GM12874 (cell line): ENCODE measurements at regions not wholly inside any gene's neighbourhood (a gene's known extent, or its start where the extent isn't known, plus 50 kb on each side); places are given as distances from the start of the nearest gene placed in this dataset.

Source experiments
- CTCF ChIP-seq: IDR thresholded peaks from 2 replicates; pipeline ENCODE4 v1.5.1; 2011; ENCODE audit warnings: low read depth, mild to moderate bottlenecking, control low read depth, low read length, moderate library complexity; ENCODE audit not compliant: insufficient read depth

GRCh38 chr18:43571078-43571689 is 293.9 kb upstream of the SYT4 start:
- peak; percentile 50 for TF ChIP-seq CTCF

GRCh38 chr18:43572163-43572562 is 294.9 kb upstream of the SYT4 start:
- no peak for TF ChIP-seq CTCF

- TF ChIP-seq CTCF = no peak
These were observed 297.7 kb upstream of the SYT4 start for GRCh38 chr18:43574974-43575373.

- TF ChIP-seq CTCF = no peak
These were observed 300.9 kb upstream of the SYT4 start for GRCh38 chr18:43578211-43578610.

GRCh38 chr18:43578706-43579105 is 301.4 kb upstream of the SYT4 start:
- no peak for TF ChIP-seq CTCF

GRCh38 chr18:43581936-43582519 is 304.7 kb upstream of the SYT4 start:
- TF ChIP-seq CTCF = no peak

- peak; percentile 58; the same call in 1 of the 2 replicates for TF ChIP-seq CTCF
These were observed 310.4 kb upstream of the SYT4 start for GRCh38 chr18:43587538-43588153.
